C4-2B (cell line): ENCODE measurements at regions not wholly inside any gene's neighbourhood (a gene's known extent, or its start where the extent isn't known, plus 50 kb on each side); places are given as distances from the start of the nearest gene placed in this dataset.

Experiments
- H3K27ac ChIP-seq: fragments of 450-650 bp; 2 replicates; pipeline ENCODE4 v1.5.1; 2017
- CTCF ChIP-seq: fragments of 450-650 bp; conservative IDR thresholded peaks from 2 replicates; pipeline ENCODE4 v1.5.1; 2017; ENCODE audit warnings: mild to moderate bottlenecking
- ZFX ChIP-seq: fragments of 450-650 bp; IDR thresholded peaks from 2 replicates; pipeline ENCODE4 v1.6.1; 2017

- H3K27ac ChIP-seq = no peak overlapping the region
- TF ChIP-seq CTCF = no peak
- TF ChIP-seq ZFX = no peak
These were observed 580.1 kb upstream of the ID2 start for GRCh38 chr2:8101614-8102277.

DNA sequence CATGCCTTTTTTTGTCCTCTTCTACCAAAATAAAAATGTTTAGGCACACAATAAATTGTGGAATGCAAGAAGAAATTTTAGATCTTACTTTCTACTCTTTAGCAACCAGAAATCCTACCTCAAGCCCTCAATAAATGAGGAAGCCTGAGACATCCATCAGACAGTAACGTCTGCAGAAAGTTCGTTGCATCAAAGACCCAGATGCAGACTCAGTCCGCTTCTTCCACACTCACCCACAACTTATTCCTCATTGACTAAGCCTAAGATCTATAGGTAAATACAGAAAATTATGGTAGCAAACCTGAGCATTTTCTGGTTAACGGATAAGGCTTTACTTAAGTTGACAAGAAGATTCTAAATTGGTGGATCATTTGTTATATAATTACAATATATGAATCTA is 579.4 kb upstream of the ID2 start:
- TF ChIP-seq CTCF = no peak
- no peak for TF ChIP-seq ZFX
- no peak overlapping the region for H3K27ac ChIP-seq

DNA sequence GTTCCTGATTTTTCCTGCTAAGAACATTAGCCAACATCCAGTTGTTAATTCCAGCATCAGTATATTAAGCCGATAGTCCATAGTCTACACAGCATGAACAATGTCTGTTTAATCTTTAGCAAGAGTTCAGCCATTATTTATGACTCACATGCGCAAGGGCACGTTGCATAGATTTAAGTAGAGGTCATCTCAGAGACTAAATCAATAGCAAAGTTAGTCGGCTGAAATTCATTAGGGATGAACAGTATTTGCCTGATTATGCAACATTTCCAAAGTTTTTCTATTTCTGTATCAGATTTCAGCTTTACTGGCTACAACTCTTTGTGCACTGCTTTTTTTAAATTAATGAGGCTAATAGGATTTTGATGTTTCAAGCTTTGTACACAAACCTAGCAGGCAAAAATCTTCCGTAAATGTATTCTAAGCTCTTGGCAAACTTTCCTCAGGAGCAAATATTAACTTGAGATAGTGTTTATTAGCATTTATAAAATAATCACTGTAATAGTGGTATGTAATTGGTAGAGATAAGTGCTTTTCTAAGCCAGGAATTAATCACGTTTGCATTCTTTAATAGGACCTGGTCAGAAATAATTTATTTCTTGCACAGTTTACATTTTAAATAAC is 578.7 kb upstream of the ID2 start:
- TF ChIP-seq ZFX = no peak
- no peak for TF ChIP-seq CTCF
- H3K27ac ChIP-seq = no peak overlapping the region

DNA sequence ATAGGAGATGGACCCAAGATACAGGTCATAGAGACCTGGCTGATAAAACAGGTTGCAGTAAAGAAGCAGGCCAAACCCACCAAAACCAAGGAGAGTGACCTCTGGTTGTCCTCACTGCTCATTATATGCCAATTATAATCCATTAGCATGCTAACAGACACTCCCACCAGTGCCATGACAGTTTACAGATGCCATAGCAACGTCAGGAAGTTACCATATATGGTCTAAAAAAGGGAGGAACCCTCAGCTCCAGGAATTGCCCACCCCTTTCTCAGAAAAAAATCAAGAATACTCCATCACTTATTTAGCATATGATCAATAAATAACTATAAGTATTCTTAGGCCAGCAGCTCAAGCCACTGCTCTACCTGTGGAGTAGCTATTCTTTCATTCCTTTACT is 574.7 kb upstream of the ID2 start:
- TF ChIP-seq CTCF (no peak), ZFX (no peak)

DNA sequence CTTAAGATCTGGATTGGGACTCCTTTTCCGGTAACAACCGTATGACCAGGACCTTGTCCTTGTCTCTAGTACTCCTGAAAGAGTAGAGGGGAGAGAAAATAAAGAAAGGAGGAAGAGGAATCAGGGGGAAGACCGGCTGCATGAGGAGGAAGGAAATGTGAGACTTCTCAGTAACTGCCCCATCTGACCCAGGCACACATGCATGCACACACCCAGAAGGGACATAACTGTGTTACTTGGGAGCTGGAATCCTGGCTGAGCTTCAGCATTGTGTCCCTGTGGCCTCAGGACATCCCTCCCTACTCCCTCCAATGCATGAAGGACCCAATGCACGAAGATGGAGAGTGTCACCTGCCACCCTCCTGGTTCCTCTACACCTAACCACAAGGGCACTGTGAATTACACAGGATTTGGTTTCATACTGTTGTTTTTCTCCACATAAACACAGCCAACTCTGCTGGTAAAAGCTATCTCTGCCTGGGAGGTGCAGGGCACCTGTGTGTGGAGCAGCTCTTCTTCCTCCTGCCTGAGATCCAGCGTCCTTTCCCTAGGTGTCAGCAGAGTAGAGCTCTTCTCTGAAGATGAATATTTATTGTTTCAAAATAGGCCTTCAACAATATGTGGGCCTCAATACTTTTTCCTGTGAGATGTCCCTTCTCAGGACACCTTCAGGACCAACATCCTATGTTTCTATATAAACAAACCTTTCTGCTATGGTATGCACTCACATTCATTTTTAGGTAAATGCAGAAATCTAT is 574.1 kb upstream of the ID2 start:
- no peak overlapping the region for H3K27ac ChIP-seq
- TF ChIP-seq ZFX = no peak
- no peak for TF ChIP-seq CTCF

More for the DNA sequence above, 574.7 kb upstream of the ID2 start:
- H3K27ac ChIP-seq = no peak overlapping the region

GRCh38 chr2:8110716-8111115 is 571.1 kb upstream of the ID2 start:
- no peak overlapping the region for H3K27ac ChIP-seq
- no peak for TF ChIP-seq CTCF
- TF ChIP-seq ZFX = no peak

DNA sequence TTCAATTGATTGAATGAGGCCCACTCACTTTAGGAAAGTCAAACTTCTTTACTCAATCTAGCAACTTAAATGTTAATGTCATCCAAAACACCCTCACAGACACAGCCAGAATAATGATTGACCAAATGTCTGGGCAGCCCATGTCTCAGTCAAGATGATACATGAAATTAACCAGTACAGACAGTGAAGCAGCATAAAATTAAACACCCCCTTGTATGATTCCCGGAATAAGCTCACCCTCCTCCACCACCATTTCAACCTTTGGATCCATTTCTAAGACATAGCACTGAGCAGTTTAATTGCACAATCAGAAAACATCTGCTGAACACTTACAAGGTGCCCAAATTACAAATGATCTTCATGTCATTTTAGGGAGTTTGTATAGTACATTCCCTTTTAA is 570.7 kb upstream of the ID2 start:
- no peak for TF ChIP-seq ZFX
- no peak for TF ChIP-seq CTCF
- no peak overlapping the region for H3K27ac ChIP-seq
